Dedifferentiated amniotic fluid mesenchymal stem cell (primary cell): ENCODE measurements at regions not wholly inside any gene's neighbourhood (a gene's known extent, or its start where the extent isn't known, plus 50 kb on each side); places are given as distances from the start of the nearest gene placed in this dataset.
"Not testable (repeated sequence)": the region's sequence is repeated elsewhere in the genome, so short reads cannot be mapped to it uniquely, and the experiment has no call there.

ENCODE experiments used
- DNase-seq: peaks from one replicate; pipeline ENCODE4 v3.0.0-alpha.2; 2016; ENCODE audit errors: extremely low spot score

DNA sequence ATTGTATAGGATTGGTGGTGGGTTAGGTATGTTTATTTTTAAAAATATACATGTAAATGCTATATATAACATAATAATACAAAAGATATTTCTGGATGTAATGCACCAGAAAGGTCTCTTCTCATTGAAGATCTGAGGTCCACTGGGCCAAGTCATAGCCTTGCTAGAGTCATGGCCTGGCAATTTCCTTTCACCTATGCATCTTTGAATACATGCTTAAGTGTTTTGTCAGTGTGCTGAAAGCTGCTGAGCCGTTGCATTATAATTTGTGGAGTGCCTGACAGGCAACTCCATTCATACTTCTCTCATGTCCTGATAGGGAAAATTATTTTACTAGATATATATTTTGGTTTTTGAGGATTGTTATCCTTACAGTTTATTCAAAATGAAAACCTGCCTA is 410.2 kb upstream of the CT83 start:
- no peak for DNase-seq

DNA sequence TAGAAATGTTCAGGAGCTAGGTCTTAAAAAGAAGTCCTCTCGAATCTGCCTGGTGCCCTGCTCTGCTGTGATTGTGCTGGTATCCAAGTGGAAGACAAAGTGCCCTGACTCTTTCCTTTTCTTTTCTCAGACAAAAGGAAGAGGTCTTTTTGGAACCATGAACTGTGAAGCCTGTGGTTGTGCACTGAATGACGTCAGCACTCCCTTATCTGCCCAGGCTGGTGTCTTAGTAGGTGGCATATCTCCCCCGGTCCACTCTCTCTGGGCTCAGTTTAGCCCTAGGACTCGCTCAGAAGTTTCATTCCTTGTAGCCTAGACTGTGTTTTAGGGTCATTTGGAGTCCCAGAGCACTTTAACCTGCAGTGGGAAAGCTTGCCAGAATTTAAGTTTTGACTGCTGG is 400.3 kb upstream of the CT83 start:
- DNase-seq, result no peak

DNA sequence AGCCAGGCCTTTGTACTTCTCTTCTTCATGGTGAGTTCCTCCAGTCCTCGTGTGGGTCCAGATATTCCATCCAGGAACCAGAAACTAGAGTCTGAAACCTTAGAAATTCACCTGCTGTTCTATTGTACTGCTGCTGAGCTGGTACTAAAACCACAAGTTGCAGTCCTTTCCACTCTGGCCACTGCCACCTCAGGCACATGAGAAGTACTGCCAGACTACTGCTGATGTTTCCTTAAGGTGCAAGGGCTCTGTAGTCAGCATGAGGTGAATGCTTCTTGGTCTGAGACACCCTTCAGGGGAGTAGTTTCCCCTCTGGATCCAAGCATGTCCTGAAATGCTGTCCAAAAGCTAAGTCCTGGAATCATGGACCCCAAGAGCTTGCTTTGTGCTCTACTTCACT is 399.6 kb upstream of the CT83 start:
- DNase-seq, result no peak

DNA sequence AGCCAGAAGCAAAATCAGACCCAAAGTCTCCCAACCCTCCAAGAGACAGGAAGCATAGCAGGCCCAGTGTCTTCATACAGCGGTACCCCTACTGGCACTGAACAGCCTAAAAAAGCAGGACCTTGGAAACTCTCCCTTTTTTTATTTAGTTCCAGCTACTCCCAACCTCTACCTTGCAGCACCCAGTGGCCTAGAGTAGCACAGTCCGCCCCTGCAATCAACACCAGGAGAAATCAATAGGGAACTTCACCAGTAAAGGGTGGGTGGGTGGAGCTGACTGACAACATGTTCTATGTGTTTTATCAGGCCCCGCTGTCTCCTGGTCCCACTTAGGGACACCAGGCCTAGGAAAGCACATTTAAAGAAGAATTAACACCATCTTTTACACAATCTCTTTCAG is 378.5 kb upstream of the CT83 start:
- DNase-seq, result no peak

- DNase-seq, result no peak
Measured at GRCh38 chrX:116827063-116827462, 364.3 kb upstream of the CT83 start.

DNA sequence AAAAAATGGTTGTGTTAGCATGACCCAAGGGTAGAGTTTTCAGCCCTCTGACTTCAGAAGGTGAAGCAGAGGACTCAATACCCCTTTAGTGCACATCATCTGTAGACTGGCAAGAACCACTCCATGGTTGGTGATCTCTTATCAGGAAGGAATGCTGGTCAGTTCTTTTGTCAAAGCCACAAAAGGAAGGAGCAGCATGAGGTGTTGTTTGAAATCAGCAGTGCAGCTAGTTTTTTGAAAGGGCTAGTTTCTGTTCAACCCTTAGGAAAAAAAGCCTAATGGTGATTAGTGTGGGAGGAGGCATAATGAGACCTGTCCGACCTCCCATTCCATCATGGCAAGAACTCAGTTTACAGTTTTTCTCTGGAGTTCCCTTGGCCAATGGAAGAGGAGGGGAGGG is 362.0 kb upstream of the CT83 start:
- DNase-seq, result no peak

DNA sequence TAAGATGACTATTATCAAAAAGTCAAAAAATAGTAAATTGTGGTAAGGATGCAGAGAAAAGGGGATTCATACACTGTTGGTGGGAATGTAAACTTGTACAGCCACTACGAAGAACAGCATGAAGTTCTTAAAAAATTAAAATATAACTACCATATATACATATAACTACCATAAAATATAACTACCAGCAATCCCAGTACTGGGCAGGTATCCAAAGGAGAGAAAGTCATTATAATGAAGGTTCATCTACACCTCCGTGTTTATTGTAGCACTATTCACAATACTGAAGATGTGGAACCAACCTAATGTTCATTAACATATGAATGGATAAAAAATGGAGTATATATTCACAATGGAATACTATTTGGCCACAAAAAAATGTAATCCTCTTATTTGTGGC is 360.9 kb upstream of the CT83 start:
- no peak for DNase-seq

GRCh38 chrX:116806288-116806802 is 343.6 kb upstream of the CT83 start:
- DNase-seq, result no peak

- DNase-seq, result no peak
Measured at GRCh38 chrX:116801943-116802342, 339.2 kb upstream of the CT83 start.

DNA sequence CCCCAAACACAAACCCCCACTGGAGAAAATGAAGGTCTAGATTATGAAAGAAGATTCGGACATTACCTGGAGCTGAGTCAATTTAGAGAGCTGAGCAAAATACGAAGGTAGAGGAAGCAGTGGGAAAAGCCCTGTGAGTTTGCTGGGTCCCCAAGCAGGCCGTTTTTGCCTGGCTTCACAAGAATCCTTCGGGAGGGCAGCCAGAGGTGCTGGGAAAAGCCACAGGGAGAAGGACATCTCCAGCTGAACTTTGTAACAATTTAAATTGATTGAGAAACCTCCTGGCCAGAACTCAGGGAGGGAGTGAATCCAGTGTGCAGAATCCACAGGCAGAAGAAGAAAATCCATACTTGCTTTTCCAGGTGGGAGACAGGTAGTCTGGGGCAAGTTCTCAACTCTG is 319.1 kb upstream of the CT83 start:
- no peak for DNase-seq

DNA sequence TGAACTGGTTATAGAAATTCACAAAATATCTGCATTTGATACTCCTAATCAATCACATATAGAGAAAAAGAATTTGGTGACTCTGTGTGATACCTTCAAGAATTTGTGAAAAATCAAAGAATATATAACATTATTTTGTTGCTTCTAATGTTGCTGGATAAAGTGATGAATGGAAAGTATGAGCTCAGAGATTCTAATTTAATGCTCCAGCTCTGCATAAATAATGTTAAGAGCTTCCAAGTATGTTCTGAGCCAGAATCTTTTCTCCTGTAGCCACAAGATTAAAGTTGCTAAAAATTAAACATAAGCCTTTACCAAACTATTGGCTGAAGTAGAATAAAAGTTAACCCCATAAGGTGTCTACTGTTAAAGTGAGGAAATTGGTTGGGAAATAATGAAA is 294.7 kb upstream of the CT83 start:
- DNase-seq, result no peak

DNA sequence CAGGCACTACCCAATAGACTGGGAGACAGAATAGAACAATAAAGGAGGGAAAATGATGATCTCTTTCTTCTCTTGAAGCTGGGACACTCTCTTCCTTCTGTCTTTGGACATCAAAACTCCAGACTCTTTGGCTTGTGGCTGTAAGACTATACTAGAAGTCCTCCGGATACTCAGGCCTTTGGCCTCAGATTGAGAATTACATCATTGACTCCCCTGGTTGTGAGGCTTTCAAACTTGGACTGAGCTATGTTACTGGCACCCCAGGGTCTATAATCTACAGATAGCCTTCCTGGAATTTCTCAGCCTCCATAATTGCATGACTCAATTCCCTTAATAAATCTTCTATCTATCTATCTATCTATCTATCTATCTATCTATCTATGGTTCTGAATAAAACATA is 294.2 kb upstream of the CT83 start:
- no peak for DNase-seq

- DNase-seq, result no peak
Measured at GRCh38 chrX:116749943-116750342, 287.2 kb upstream of the CT83 start.

DNA sequence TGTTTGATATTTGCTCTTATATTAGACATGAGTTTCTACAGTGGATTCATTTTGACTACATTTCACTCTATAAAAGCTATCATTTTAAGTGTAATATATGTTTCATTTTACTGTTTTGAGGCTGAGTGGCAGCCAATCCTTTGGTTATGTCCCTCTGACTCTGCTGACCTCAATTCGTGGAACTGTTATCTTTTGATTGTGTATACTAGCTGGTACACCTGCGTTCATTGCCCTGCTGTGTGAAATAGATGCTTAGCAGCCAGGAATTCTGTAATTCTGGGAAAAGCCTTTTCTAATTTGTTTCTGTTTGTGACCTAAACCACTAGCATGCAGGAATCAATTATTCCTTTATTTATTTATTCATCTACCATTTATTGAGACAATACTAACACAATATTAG is 269.4 kb upstream of the CT83 start:
- no peak for DNase-seq

GRCh38 chrX:116726806-116727205 is 264.0 kb upstream of the CT83 start:
- DNase-seq, result no peak

DNA sequence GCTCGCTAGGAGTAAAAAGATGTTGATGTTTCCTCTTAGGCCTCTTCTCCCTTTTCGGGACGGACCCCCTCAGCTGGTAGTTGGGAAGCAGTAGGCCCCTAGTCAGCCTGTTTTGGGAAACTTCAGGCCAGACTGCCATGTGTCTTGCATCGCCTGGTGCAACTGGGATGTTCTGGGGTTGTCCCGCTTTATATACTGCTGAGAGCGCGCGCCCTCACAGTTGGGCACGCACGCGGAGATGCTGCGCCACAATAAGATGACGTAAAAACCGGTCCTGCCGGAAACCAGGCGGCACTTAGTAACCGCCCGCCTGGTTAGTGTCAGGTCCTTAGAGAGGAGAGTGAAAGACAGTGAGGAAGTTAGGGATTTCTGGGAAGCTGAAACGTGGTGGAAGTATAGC is 231.3 kb upstream of the CT83 start:
- DNase-seq, result no peak

DNA sequence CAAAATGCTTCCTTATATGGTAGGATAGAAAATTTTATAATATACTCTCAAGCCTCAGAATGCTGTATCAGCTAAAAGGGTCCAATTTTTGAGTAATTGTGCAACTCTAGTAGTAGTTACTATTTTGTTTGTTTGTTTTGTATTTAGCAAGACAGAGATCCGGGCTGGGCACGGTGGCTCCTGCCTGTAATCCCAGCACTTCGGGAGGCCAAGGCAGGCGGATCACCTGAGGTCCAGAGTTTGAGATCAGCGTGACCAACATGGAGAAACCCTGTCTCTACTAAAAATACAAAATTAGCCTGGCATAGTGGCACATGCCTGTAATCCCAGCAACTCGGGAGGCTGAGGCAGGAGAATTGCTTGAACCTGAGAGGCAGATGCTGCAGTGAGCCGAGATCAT is 216.8 kb upstream of the CT83 start:
- DNase-seq, result not testable (repeated sequence)

GRCh38 chrX:116667346-116668134 is 204.8 kb upstream of the CT83 start:
- no peak for DNase-seq

DNA sequence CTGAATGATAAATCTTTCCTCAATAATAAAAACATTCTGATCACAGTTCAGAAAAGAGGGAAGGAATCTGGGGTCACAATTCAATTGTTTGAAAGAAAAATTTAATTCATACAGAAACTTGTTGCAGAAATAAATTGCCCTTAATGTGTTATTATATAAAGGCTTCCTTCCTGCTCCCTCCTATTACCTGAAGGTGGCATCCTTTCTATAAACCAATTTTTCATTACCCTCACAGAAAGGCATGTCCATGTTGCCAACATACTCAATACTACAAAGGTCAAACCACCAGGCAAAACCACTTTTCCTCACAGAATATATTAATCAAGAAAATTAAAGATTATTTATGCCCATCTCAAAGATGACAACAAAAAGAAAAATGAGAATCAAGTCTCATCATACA is 194.3 kb upstream of the CT83 start:
- DNase-seq, result no peak

GRCh38 chrX:116628464-116628863 is 165.7 kb upstream of the CT83 start:
- DNase-seq, result no peak

GRCh38 chrX:116618546-116618945 is 155.8 kb upstream of the CT83 start:
- no peak for DNase-seq

DNA sequence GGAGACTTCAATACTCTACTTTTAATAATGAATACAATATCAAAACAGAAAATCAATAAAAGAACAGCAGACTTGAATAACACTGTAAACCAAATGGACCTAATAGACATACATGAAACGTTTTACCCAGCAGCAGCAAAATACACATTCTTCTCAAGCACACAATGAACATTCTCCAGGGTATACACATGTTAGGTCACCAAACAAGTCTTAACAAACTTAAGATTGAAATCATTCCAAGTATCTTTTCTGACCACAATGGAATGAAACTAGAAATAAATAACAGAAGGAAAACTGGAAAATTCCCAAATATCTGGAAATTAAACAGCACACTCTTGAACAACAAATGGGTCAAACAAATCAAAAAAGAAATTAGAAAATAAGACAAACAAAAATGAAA is 145.0 kb upstream of the CT83 start:
- DNase-seq, result no peak

GRCh38 chrX:116605576-116605975 is 142.8 kb upstream of the CT83 start:
- DNase-seq, result no peak

GRCh38 chrX:116596010-116596409 is 133.2 kb upstream of the CT83 start:
- DNase-seq, result no peak
